NOMO-1 treated with DMSO at 0.1 percent for 48 hours (cell line): ENCODE measurements at regions not wholly inside any gene's neighbourhood (a gene's known extent, or its start where the extent isn't known, plus 50 kb on each side); places are given as distances from the start of the nearest gene placed in this dataset.

ENCODE experiments used
- DNase-seq: peaks from one replicate; lab custom pipeline; 2025; ENCODE audit not compliant: unreplicated experiment; lab: John Stamatoyannopoulos, UW

GRCh38 chr2:10183146-10183675 lies 60.7 kb downstream of the RRM2 start:
- no peak for DNase-seq

GRCh38 chr2:10184421-10184820 lies 61.9 kb downstream of the RRM2 start:
- DNase-seq: no peak

GRCh38 chr2:10185046-10185445 lies 62.5 kb downstream of the RRM2 start:
- DNase-seq: no peak

GRCh38 chr2:10185755-10186154 lies 63.2 kb downstream of the RRM2 start:
- DNase-seq: no peak

- DNase-seq: no peak
These were observed 64.5 kb downstream of the RRM2 start for GRCh38 chr2:10186868-10187535.

GRCh38 chr2:10187661-10188060 lies 65.1 kb downstream of the RRM2 start:
- DNase-seq: no peak

- DNase-seq: no peak
These were observed 65.7 kb downstream of the RRM2 start for GRCh38 chr2:10188211-10188610.

GRCh38 chr2:10188729-10189305 lies 66.3 kb downstream of the RRM2 start:
- no peak for DNase-seq

GRCh38 chr2:10190255-10190654 lies 67.7 kb downstream of the RRM2 start:
- DNase-seq: no peak

GRCh38 chr2:10190737-10191532 lies 68.4 kb downstream of the RRM2 start:
- no peak for DNase-seq

- no peak for DNase-seq
These were observed 69.0 kb downstream of the RRM2 start for GRCh38 chr2:10191554-10191953.

GRCh38 chr2:10192392-10193015 lies 70.0 kb downstream of the RRM2 start:
- DNase-seq: no peak

- DNase-seq: no peak
These were observed 70.8 kb downstream of the RRM2 start for GRCh38 chr2:10193276-10193795.

GRCh38 chr2:10193851-10194820 lies 71.6 kb downstream of the RRM2 start:
- no peak for DNase-seq

- DNase-seq: no peak
These were observed 73.0 kb downstream of the RRM2 start for GRCh38 chr2:10195278-10196109.

GRCh38 chr2:10196110-10196892 lies 73.8 kb downstream of the RRM2 start:
- DNase-seq: no peak

GRCh38 chr2:10196948-10197696 lies 74.6 kb downstream of the RRM2 start:
- no peak for DNase-seq

GRCh38 chr2:10197697-10198076 lies 75.1 kb downstream of the RRM2 start:
- no peak for DNase-seq
